ENCODE measurements at regions not wholly inside any gene's neighbourhood (a gene's known extent, or its start where the extent isn't known, plus 50 kb on each side); places are given as distances from the start of the nearest gene placed in this dataset.

DNA sequence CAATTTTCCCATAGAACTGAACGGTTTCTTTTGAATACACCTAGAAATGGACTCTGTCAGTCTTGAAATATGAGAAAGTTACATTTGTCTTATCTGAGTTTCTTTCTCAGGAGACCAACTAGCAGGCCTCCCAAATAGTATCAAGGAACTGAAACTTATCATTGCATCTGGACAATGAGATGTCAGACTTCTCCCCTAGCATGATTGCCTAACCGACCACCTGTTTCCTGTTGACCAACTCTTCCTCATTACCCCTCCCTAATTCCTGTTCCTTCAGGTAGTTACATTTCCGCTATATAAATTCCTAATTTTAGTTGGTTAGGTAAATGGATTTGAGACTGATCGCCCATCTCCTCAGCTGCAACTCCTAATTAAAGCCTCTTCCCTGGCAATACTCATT is 1587.3 kb downstream of the NCAM2 start:
- TF ChIP-seq, protein P1, sequence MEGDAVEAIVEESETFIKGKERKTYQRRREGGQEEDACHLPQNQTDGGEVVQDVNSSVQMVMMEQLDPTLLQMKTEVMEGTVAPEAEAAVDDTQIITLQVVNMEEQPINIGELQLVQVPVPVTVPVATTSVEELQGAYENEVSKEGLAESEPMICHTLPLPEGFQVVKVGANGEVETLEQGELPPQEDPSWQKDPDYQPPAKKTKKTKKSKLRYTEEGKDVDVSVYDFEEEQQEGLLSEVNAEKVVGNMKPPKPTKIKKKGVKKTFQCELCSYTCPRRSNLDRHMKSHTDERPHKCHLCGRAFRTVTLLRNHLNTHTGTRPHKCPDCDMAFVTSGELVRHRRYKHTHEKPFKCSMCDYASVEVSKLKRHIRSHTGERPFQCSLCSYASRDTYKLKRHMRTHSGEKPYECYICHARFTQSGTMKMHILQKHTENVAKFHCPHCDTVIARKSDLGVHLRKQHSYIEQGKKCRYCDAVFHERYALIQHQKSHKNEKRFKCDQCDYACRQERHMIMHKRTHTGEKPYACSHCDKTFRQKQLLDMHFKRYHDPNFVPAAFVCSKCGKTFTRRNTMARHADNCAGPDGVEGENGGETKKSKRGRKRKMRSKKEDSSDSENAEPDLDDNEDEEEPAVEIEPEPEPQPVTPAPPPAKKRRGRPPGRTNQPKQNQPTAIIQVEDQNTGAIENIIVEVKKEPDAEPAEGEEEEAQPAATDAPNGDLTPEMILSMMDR (IDR thresholded peaks at IDR 0.05) = no peak
- no peak for TF ChIP-seq POLR2A (IDR thresholded peaks at IDR 0.05)

Data from Peyer's patch (tissue), 4 donors.